Progenitor cell of endocrine pancreas (in vitro differentiated cells): ENCODE measurements at regions not wholly inside any gene's neighbourhood (a gene's known extent, or its start where the extent isn't known, plus 50 kb on each side); places are given as distances from the start of the nearest gene placed in this dataset.
"Not testable (repeated sequence)": the region's sequence is repeated elsewhere in the genome, so short reads cannot be mapped to it uniquely, and the experiment has no call there.

Experiments
- DNase-seq: peaks from one replicate; pipeline ENCODE4 v3.0.0; 2021; ENCODE audit warnings: low spot score; ENCODE audit not compliant: unreplicated experiment
- H3K27ac Mint-ChIP-seq: 2 replicates; pipeline ENCODE4 v1.8.0; 2021; ENCODE audit warnings: mild to moderate bottlenecking, moderate library complexity, mixed read lengths
- H3K27me3 Mint-ChIP-seq: 2 replicates; pipeline ENCODE4 v1.8.0; 2021; ENCODE audit warnings: mixed read lengths
- H3K36me3 Mint-ChIP-seq: 2 replicates; pipeline ENCODE4 v1.8.0; 2022; ENCODE audit warnings: mixed read lengths; ENCODE audit not compliant: insufficient read depth
- H3K4me1 Mint-ChIP-seq: 2 replicates; pipeline ENCODE4 v1.8.0; 2021; ENCODE audit warnings: low read depth, mixed read lengths
- H3K4me3 Mint-ChIP-seq: 2 replicates; pipeline ENCODE4 v1.8.0; 2021; ENCODE audit warnings: low read depth, mild to moderate bottlenecking, moderate library complexity, mixed read lengths
- H3K9me3 Mint-ChIP-seq: 2 replicates; pipeline ENCODE4 v1.8.0; 2021; ENCODE audit warnings: low read depth, mixed read lengths
- TF ChIP-seq, protein P1 (sequence below): fragments of 200-600 bp; sonication (generic); IDR thresholded peaks from one replicate; pipeline ENCODE4 v1.5.0; 2021; ENCODE audit warnings: antibody characterized with exemption, mild to moderate bottlenecking; ENCODE audit not compliant: unreplicated experiment

DNA sequence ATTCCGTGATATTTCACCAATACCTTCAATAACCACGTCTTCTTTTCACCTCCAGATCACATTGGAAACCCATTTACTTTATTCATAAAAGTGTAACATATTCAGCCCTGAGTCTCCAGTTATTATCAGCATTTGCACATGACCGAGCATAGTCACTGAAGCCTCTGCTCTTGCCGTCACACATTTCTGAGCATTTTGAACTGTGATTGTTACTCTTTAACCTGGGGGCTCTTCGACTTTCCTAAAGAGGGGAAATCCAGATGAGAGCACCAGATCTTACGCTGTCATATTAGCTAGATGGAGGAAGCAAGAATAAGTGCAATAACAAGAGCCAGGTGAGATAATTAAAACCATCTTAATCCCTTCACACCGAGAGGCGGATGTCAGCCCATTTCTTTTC, 260.0 kb upstream of the NRP1 start:
- TF ChIP-seq, protein P1, sequence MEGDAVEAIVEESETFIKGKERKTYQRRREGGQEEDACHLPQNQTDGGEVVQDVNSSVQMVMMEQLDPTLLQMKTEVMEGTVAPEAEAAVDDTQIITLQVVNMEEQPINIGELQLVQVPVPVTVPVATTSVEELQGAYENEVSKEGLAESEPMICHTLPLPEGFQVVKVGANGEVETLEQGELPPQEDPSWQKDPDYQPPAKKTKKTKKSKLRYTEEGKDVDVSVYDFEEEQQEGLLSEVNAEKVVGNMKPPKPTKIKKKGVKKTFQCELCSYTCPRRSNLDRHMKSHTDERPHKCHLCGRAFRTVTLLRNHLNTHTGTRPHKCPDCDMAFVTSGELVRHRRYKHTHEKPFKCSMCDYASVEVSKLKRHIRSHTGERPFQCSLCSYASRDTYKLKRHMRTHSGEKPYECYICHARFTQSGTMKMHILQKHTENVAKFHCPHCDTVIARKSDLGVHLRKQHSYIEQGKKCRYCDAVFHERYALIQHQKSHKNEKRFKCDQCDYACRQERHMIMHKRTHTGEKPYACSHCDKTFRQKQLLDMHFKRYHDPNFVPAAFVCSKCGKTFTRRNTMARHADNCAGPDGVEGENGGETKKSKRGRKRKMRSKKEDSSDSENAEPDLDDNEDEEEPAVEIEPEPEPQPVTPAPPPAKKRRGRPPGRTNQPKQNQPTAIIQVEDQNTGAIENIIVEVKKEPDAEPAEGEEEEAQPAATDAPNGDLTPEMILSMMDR, result no peak
- Mint-ChIP-seq H3K36me3 (no peaks in the 10 kb centered on the region), H3K27me3 (peaks cover 6% of the 10 kb centered on the region), H3K4me3 (no peak overlapping the region), H3K27ac (no peak overlapping the region), H3K9me3 (peaks cover 6% of the 10 kb centered on the region), H3K4me1 (peaks cover 26% of the 10 kb centered on the region)
- DNase-seq, result no peak

DNA sequence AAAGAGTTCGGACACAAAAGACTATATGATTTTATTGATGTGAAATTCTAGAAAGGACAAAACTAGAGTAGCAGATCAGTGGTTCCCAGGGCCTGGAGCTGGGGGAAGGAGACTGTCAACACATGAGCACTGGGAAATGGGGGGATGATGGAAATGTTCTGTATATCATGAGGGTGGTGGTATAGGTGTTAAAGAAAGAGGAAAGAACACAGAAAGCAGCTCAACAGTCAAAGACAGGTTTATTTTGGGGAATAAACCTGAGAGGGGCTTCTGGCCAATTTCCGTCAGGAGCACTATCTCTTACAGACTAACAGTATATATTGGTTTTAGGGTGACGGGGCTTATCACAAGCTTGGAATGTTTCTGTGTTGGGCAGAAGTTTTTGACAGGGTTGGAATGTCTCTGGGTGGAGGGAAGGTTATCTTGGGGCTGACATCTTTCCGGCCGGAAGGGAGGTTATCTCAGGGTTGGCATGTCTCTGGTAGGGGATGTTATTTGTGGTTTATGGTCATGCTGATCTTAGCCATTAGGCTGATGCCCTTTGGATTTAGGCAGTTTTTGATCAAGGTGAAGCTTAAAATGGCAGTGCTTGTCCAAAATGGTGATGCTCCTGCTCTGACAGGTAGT, 254.6 kb upstream of the NRP1 start:
- no peak overlapping the region for H3K4me3 Mint-ChIP-seq
- peaks cover 22% of the 10 kb centered on the region for H3K9me3 Mint-ChIP-seq
- no peak for DNase-seq
- H3K36me3 Mint-ChIP-seq, result peaks cover 6% of the 10 kb centered on the region
- peaks cover 13% of the 10 kb centered on the region for H3K4me1 Mint-ChIP-seq
- H3K27ac Mint-ChIP-seq, result no peak overlapping the region
- H3K27me3 Mint-ChIP-seq, result peaks cover 8% of the 10 kb centered on the region
- TF ChIP-seq, protein P1, result no peak

DNA sequence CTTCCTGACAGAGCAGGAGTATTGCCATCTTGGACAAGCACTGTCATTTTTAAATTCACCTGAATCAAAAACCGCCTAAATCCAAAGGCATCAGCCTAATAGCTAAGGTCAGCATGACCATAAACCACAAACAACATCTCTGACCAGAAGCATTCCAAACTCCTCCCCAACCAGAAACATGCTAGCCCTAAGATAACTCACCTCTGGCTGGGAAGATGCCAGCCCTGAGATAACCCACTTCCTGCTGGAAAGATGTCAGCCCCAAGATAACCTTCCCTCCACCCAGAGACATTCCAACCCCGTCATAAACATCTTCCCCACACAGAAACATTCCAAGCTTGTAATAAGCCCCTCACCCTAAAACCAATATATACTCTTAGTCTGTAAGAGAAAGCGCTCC, 250.1 kb upstream of the NRP1 start:
- not testable (repeated sequence) for DNase-seq, H3K36me3 Mint-ChIP-seq, H3K4me3 Mint-ChIP-seq, H3K4me1 Mint-ChIP-seq, H3K27me3 Mint-ChIP-seq, H3K27ac Mint-ChIP-seq
- H3K9me3 Mint-ChIP-seq, result peaks cover 22% of the 10 kb centered on the region

DNA sequence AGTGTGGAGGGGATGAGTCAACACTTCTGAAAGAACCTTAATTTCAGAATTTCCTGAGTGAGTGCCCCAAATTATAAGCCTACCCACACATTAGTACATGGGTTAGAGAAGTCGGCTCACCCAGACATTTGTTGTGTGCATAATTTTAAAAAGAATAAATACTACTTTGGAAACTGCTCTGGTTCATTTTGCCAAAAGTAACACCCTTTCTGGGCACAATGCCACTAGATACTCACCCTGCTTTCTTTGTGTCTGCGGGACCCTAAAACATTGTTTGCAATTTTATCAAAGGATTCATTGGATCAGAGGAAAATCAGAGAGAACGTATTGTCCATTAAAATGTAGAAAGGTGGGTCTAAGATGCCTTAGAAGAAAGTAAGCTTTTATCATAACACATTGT, 245.5 kb upstream of the NRP1 start:
- TF ChIP-seq, protein P1, result no peak
- peaks cover under 1% of the 10 kb centered on the region for H3K36me3 Mint-ChIP-seq
- no peak overlapping the region for H3K4me3 Mint-ChIP-seq
- peaks cover 2% of the 10 kb centered on the region for H3K27me3 Mint-ChIP-seq
- DNase-seq, result no peak
- H3K27ac Mint-ChIP-seq, result no peak overlapping the region
- no peaks in the 10 kb centered on the region for H3K4me1 Mint-ChIP-seq
- peaks cover 6% of the 10 kb centered on the region for H3K9me3 Mint-ChIP-seq

DNA sequence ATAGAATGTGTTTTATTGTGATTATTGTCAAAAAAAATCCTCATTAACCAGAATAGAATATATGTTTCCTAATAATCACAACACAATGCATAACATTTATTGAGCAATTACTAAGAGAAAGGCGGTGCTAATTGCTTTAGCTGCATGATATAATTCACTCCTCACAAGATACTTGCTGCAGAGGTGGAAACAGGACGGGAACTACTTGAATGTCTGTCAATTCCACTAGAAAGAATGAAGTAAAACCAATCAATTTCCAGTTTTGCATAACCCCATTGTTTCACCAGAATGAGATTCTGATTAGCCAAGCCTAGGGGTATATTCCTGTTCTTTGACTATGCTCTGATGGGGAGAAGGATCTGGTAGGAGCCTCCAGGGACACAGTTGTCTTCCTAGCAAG, 239.1 kb upstream of the NRP1 start:
- Mint-ChIP-seq H3K4me3 (no peak overlapping the region), H3K4me1 (no peaks in the 10 kb centered on the region), H3K27me3 (peaks cover 4% of the 10 kb centered on the region), H3K9me3 (no peaks in the 10 kb centered on the region), H3K27ac (no peak overlapping the region), H3K36me3 (no peaks in the 10 kb centered on the region)
- TF ChIP-seq, protein P1, result no peak
- DNase-seq, result no peak

DNA sequence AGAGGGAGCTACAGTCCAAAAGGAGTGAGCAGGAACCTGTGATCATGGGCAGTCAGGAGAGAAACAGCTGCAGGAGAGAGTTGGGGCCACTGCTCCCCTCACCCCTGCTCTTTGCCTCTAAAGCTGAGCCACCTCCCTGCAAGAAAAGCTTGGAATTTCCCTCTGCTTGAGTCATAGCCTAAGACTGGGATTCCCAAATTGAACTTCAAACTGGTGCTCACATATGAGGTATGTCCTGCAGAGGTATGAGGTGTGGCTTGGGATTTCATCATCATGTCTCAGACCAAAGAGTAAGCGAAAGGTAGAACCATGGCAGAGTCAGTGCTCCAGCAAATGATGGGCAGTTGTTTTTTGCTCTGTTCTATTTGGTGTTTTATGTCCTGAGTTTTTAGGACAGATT, 237.1 kb upstream of the NRP1 start:
- Mint-ChIP-seq H3K36me3 (no peaks in the 10 kb centered on the region), H3K27me3 (peaks cover 4% of the 10 kb centered on the region), H3K27ac (no peak overlapping the region), H3K9me3 (no peaks in the 10 kb centered on the region), H3K4me3 (no peak overlapping the region), H3K4me1 (no peaks in the 10 kb centered on the region)
- TF ChIP-seq, protein P1, result no peak
- DNase-seq, result no peak
